Endothelial cell of umbilical vein (primary cell): ENCODE measurements at regions not wholly inside any gene's neighbourhood (a gene's known extent, or its start where the extent isn't known, plus 50 kb on each side); places are given as distances from the start of the nearest gene placed in this dataset.

Source experiments
- BruUV-seq: library from RNA; stranded (reverse); fragments of 400-500 nt; replicated peaks from 2 replicates; lab custom pipeline; 2021; lab: Mats Ljungman, UMichigan
- CTCF ChIA-PET: fragments of 300-600, 350-600 bp; sonication (Branson Sonifier 250); formaldehyde crosslinking; loops from one replicate; lab custom pipeline; 2021; ENCODE audit warnings: antibody characterized with exemption, inconsistent platforms; lab: Charles Lee
- POLR2A ChIA-PET: fragments of 300-600, 350-600 bp; sonication (Branson Sonifier 250); formaldehyde crosslinking; loops from one replicate; lab custom pipeline; 2021; ENCODE audit warnings: antibody characterized with exemption, inconsistent platforms; lab: Charles Lee
- DNase-seq: peaks from one replicate; pipeline ENCODE4 v3.0.0-alpha.2; 2011; ENCODE audit warnings: low read depth, low spot score
- FAIRE-seq: peaks from 2 replicates; lab custom pipeline; 2011; peaks lifted over from hg19 to GRCh38; lab: Jason Lieb, UNC
- H2AFZ ChIP-seq: 2 replicates; pipeline ENCODE4 v1.6.0; 2012; ENCODE audit warnings: low read depth, low read length, control low read depth, inconsistent platforms
- H3K27ac ChIP-seq: 2 replicates; pipeline ENCODE4 v1.5.1; 2011; ENCODE audit warnings: low read depth, mild to moderate bottlenecking, control low read depth, low read length, moderate library complexity; ENCODE audit not compliant: insufficient read depth
- H3K27me3 ChIP-seq, 2 experiments: 2 replicates each; pipeline versions ENCODE4 v1.6.0 to v1.6.1; 2011; ENCODE audit warnings: low read length in 2 of 2, mixed read lengths in 1 of 2; ENCODE audit not compliant: control insufficient read depth in 2 of 2, insufficient read depth in 2 of 2
- H3K36me3 ChIP-seq, 2 experiments: 2 replicates in 1 of 2; 3 replicates in 1 of 2; pipeline ENCODE4 v1.5.1; 2011; ENCODE audit warnings: low read length in 2 of 2, mild to moderate bottlenecking in 1 of 2, moderate library complexity in 1 of 2; ENCODE audit not compliant: control insufficient read depth in 2 of 2, insufficient read depth in 2 of 2; ENCODE audit errors: extremely low read depth in 1 of 2
- H3K4me1 ChIP-seq: 3 replicates; pipeline ENCODE4 v1.5.1; 2011; ENCODE audit warnings: mild to moderate bottlenecking, low read length; ENCODE audit not compliant: control insufficient read depth, insufficient read depth; ENCODE audit errors: extremely low read depth
- H3K4me2 ChIP-seq: 2 replicates; pipeline ENCODE4 v1.6.1; 2011; ENCODE audit warnings: low read length, control low read depth, mixed read lengths; ENCODE audit not compliant: insufficient read depth
- H3K4me3 ChIP-seq, 3 experiments: fragments of 200-600 bp in 1 of 3; sonication (generic), shearing (Covaris generic) in 1 of 3; replicated peaks in 1 of 3; 2 replicates each; pipeline ENCODE4 v1.5.1; 2011 to 2016; ENCODE audit warnings: control low read depth in 3 of 3, low read length in 3 of 3, mild to moderate bottlenecking in 2 of 3, inconsistent platforms in 1 of 3, low read depth in 1 of 3, moderate library complexity in 1 of 3; ENCODE audit not compliant: insufficient read depth in 1 of 3
- H3K79me2 ChIP-seq: 2 replicates; pipeline ENCODE4 v1.6.0; 2012; ENCODE audit warnings: low read length, inconsistent platforms; ENCODE audit not compliant: control insufficient read depth, insufficient read depth
- H3K9ac ChIP-seq: replicated peaks from 2 replicates; pipeline ENCODE3; 2011; ENCODE audit warnings: low read length, control low read depth; ENCODE audit not compliant: insufficient read depth; ENCODE audit errors: extremely low read depth
- H3K9me1 ChIP-seq: replicated peaks from 3 replicates; pipeline ENCODE4 v1.6.0; 2011; ENCODE audit warnings: mild to moderate bottlenecking, low read length; ENCODE audit not compliant: control insufficient read depth, insufficient read depth; ENCODE audit errors: extremely low read depth
- H3K9me3 ChIP-seq: replicated peaks from 2 replicates; pipeline ENCODE4 v1.5.1; 2012; ENCODE audit warnings: low read length, inconsistent platforms; ENCODE audit not compliant: control insufficient read depth, insufficient read depth
- H4K20me1 ChIP-seq: replicated peaks from 2 replicates; pipeline ENCODE3; 2011; ENCODE audit warnings: mild to moderate bottlenecking, low read length; ENCODE audit not compliant: control insufficient read depth, insufficient read depth; ENCODE audit errors: extremely low read depth
- GATA2 ChIP-seq: IDR thresholded peaks from 2 replicates; pipeline ENCODE4 v1.7.0; 2011; ENCODE audit warnings: low read depth, mild to moderate bottlenecking, moderate library complexity, mixed read lengths, low read length; ENCODE audit not compliant: insufficient read length, insufficient read depth
- JUN ChIP-seq: IDR thresholded peaks from 2 replicates; pipeline ENCODE4 v1.6.1; 2011; ENCODE audit warnings: borderline replicate concordance, low read depth; ENCODE audit not compliant: insufficient read length, insufficient read depth
- MAX ChIP-seq: IDR thresholded peaks from 2 replicates; pipeline ENCODE4 v1.6.1; 2011; ENCODE audit not compliant: insufficient read depth, insufficient read length
- dilution Hi-C: fragments of 300-500 bp; cut with MboI; formaldehyde crosslinking; loops from one replicate; pipeline ENCODE4 v1.15.0; 2019; ENCODE audit warnings: low sequenced_read_pairs; ENCODE audit not compliant: extremely low pct_ligation_motif_present
- intact Hi-C: fragments of 100-400 bp; cut with micrococcal nuclease; formaldehyde crosslinking; loops from one replicate; pipeline ENCODE4 v1.10.0; 2022

- Histone ChIP-seq H3K27ac (no peak overlapping the region), H2AFZ (no peak overlapping the region), H3K27me3 (no peaks in the 10 kb centered on the region), H3K9me1 (no peaks in the 10 kb centered on the region), H3K79me2 (no peaks in the 10 kb centered on the region), H3K9ac (no peak overlapping the region), H3K4me1 (no peaks in the 10 kb centered on the region), H3K4me2 (no peak overlapping the region), H4K20me1 (no peaks in the 10 kb centered on the region), H3K36me3 (no peaks in the 10 kb centered on the region), H3K9me3 (no peaks in the 10 kb centered on the region), H3K4me3 (no peak overlapping the region)
- ChIA-PET CTCF (no interaction called here), POLR2A (no interaction called here)
- dilution Hi-C loops (no loop called here), intact Hi-C loops (no loop called here)
- BruUV-seq = no TSS peak
- DNase-seq (no peak), FAIRE-seq (no peak)
- no peak for TF ChIP-seq MAX
Observed at GRCh38 chr10:64396105-64396708, 875.0 kb downstream of the REEP3 start.

- H4K20me1 ChIP-seq = no peaks in the 10 kb centered on the region
- dilution Hi-C loops (no loop called here), intact Hi-C loops (no loop called here)
- no peak overlapping the region for H3K4me3 ChIP-seq
- H2AFZ ChIP-seq = no peak overlapping the region
- no peak overlapping the region for H3K9ac ChIP-seq
- DNase-seq (no peak), FAIRE-seq (no peak)
- no peaks in the 10 kb centered on the region for H3K4me1 ChIP-seq
- H3K79me2 ChIP-seq = no peaks in the 10 kb centered on the region
- CTCF ChIA-PET = no interaction called here
- POLR2A ChIA-PET = no interaction called here
- H3K4me2 ChIP-seq = no peak overlapping the region
- H3K36me3 ChIP-seq = no peaks in the 10 kb centered on the region
- TF ChIP-seq JUN (no peak), GATA2 (no peak)
- H3K9me1 ChIP-seq = no peaks in the 10 kb centered on the region
- no TSS peak for BruUV-seq
- no peaks in the 10 kb centered on the region for H3K27me3 ChIP-seq
- no peak overlapping the region for H3K27ac ChIP-seq
- no peaks in the 10 kb centered on the region for H3K9me3 ChIP-seq
Observed at GRCh38 chr10:64397125-64397524, 875.9 kb downstream of the REEP3 start.
